ENCODE measurements at regions not wholly inside any gene's neighbourhood (a gene's known extent, or its start where the extent isn't known, plus 50 kb on each side); places are given as distances from the start of the nearest gene placed in this dataset.

- no peak overlapping the region for H3K14ac ChIP-seq (ENCODE audit: insufficient read depth, low read length)
- no peak overlapping the region for H3K56ac ChIP-seq (ENCODE audit: insufficient read length, low read depth, low read length)
- no peak overlapping the region for H3K4ac ChIP-seq (ENCODE audit: low read depth, low read length)
- no peak overlapping the region for H3K23ac ChIP-seq (ENCODE audit: insufficient read length, low read depth, low read length)
- no peak overlapping the region for H2AFZ ChIP-seq (ENCODE audit: low read length)
- H4K8ac ChIP-seq (replicated peaks; ENCODE audit: insufficient read length, low read depth, low read length), result no peak overlapping the region
- no peak overlapping the region for H3T11ph ChIP-seq (ENCODE audit: low read length)
- no peak overlapping the region for H4K91ac ChIP-seq (ENCODE audit: insufficient read length, low read depth, low read length)
- H2BK5ac ChIP-seq (ENCODE audit: insufficient read length, low read length), result no peak overlapping the region
- Mint-ChIP-seq H3K4me3 (no peak overlapping the region), H3K27ac (no peak overlapping the region), H3K36me3 (ENCODE audit: insufficient read depth in 1 of 3, low read depth in 3 of 3) (peaks cover 0 to 4% (median 3%) of the 10 kb centered on the region in 3 experiments; a peak in 4 of 7 replicates), H3K4me1 (peaks cover 14 to 20% of the 10 kb centered on the region in 2 experiments), H3K27me3 (ENCODE audit: low read depth) (peaks cover under 1% of the 10 kb centered on the region), H3K9me3 (peaks cover 0 to 2% of the 10 kb centered on the region in 2 experiments; a peak in 2 of 5 replicates)
- H2AK5ac ChIP-seq (ENCODE audit: insufficient read length, low read length), result no peak overlapping the region
- H3K79me2 ChIP-seq (ENCODE audit: insufficient read depth, low read length), result no peaks in the 10 kb centered on the region
- no peak overlapping the region for H2BK12ac ChIP-seq (ENCODE audit: insufficient read length, low read depth, low read length)
- H2BK20ac ChIP-seq (ENCODE audit: low read depth, low read length, poor library complexity, severe bottlenecking), result no peak overlapping the region
- no peak overlapping the region for H3K4me2 ChIP-seq (ENCODE audit: insufficient read depth, insufficient read length, low read length)
- H3K9ac ChIP-seq (ENCODE audit: extremely low read depth, insufficient read length, low read length), result no peak overlapping the region
- H3K27me3 ChIP-seq (ENCODE audit: insufficient read depth, low read length), result no peaks in the 10 kb centered on the region
- WGBS (ENCODE audit: extremely low coverage, insufficient read length, low lambda C conversion rate), result no CpG with 5 or more reads among the region's 3 CpGs
- H3K27ac ChIP-seq (ENCODE audit: insufficient read length, low read depth, low read length), result no peak overlapping the region
- no peak for TF ChIP-seq CTCF (conservative IDR thresholded peaks at IDR 0.05)
- H4K20me1 ChIP-seq (ENCODE audit: control insufficient read depth, insufficient read depth, insufficient read length), result no peaks in the 10 kb centered on the region
- peaks cover 8% of the 10 kb centered on the region; the same call in 1 of the 2 replicates for H3K4me1 ChIP-seq (ENCODE audit: insufficient read depth, low read length)
- no peaks in the 10 kb centered on the region for H3K9me3 ChIP-seq (ENCODE audit: control insufficient read depth, low read depth, low read length)
- H4K5ac ChIP-seq (ENCODE audit: insufficient read length, low read depth, low read length), result no peak overlapping the region
- no peaks in the 10 kb centered on the region for H3K79me1 ChIP-seq (ENCODE audit: insufficient read depth, low read depth, low read length, poor library complexity, severe bottlenecking)
- H3K18ac ChIP-seq (ENCODE audit: insufficient read length, low read depth, low read length), result no peak overlapping the region
- H2BK15ac ChIP-seq (ENCODE audit: low read depth, low read length), result no peak overlapping the region
- no peaks in the 10 kb centered on the region for H3K23me2 ChIP-seq (ENCODE audit: insufficient read length, low read depth, low read length, poor library complexity, severe bottlenecking)
- no peak for DNase-seq
- H2BK120ac ChIP-seq (ENCODE audit: low read depth, low read length, poor library complexity, severe bottlenecking), result no peak overlapping the region
Observed at GRCh38 chr18:57202881-57203280, 56.0 kb downstream of the BOD1L2 start.
